HG02678 (cell line): ENCODE measurements at regions not wholly inside any gene's neighbourhood (a gene's known extent, or its start where the extent isn't known, plus 50 kb on each side); places are given as distances from the start of the nearest gene placed in this dataset.

Experiments
- ATAC-seq: cut with Tn5 transposase; IDR thresholded peaks from one replicate; pipeline ENCODE4 v1.9.1; 2021; ENCODE audit warnings: mild to moderate bottlenecking, moderate library complexity; ENCODE audit not compliant: unreplicated experiment

- no peak for ATAC-seq
These were observed 196.8 kb downstream of the CBLN1 start for GRCh38 chr16:49084628-49085390.

GRCh38 chr16:49081554-49081953, 200.1 kb downstream of the CBLN1 start:
- ATAC-seq = no peak

GRCh38 chr16:49081086-49081485, 200.6 kb downstream of the CBLN1 start:
- ATAC-seq = no peak

- ATAC-seq = no peak
These were observed 203.1 kb downstream of the CBLN1 start for GRCh38 chr16:49078571-49078970.

GRCh38 chr16:49078104-49078503, 203.5 kb downstream of the CBLN1 start:
- ATAC-seq = no peak

- ATAC-seq = no peak
These were observed 205.9 kb downstream of the CBLN1 start for GRCh38 chr16:49075709-49076108.

GRCh38 chr16:49068224-49068623, 213.4 kb downstream of the CBLN1 start:
- ATAC-seq = no peak

- no peak for ATAC-seq
These were observed 213.9 kb downstream of the CBLN1 start for GRCh38 chr16:49067776-49068175.

GRCh38 chr16:49061137-49061714, 220.4 kb downstream of the CBLN1 start:
- ATAC-seq = no peak

GRCh38 chr16:49060728-49061127, 220.9 kb downstream of the CBLN1 start:
- ATAC-seq = no peak

GRCh38 chr16:49058382-49058781, 223.3 kb downstream of the CBLN1 start:
- no peak for ATAC-seq

- no peak for ATAC-seq
These were observed 223.7 kb downstream of the CBLN1 start for GRCh38 chr16:49057936-49058335.

- ATAC-seq = no peak
These were observed 224.2 kb downstream of the CBLN1 start for GRCh38 chr16:49057391-49057790.

- ATAC-seq = no peak
These were observed 225.1 kb downstream of the CBLN1 start for GRCh38 chr16:49056546-49056945.

GRCh38 chr16:49055824-49056545, 225.7 kb downstream of the CBLN1 start:
- no peak for ATAC-seq

- ATAC-seq = no peak
These were observed 226.3 kb downstream of the CBLN1 start for GRCh38 chr16:49055291-49055690.

GRCh38 chr16:49054606-49055005, 227.0 kb downstream of the CBLN1 start:
- ATAC-seq = no peak

GRCh38 chr16:49052846-49053245, 228.8 kb downstream of the CBLN1 start:
- ATAC-seq = no peak

GRCh38 chr16:49051576-49051975, 230.1 kb downstream of the CBLN1 start:
- no peak for ATAC-seq

GRCh38 chr16:49050607-49051006, 231.0 kb downstream of the CBLN1 start:
- ATAC-seq = no peak

GRCh38 chr16:49049644-49050043, 232.0 kb downstream of the CBLN1 start:
- ATAC-seq = no peak

GRCh38 chr16:49049191-49049590, 232.4 kb downstream of the CBLN1 start:
- ATAC-seq = no peak
